ENCODE measurements at regions not wholly inside any gene's neighbourhood (a gene's known extent, or its start where the extent isn't known, plus 50 kb on each side); places are given as distances from the start of the nearest gene placed in this dataset.

DNA sequence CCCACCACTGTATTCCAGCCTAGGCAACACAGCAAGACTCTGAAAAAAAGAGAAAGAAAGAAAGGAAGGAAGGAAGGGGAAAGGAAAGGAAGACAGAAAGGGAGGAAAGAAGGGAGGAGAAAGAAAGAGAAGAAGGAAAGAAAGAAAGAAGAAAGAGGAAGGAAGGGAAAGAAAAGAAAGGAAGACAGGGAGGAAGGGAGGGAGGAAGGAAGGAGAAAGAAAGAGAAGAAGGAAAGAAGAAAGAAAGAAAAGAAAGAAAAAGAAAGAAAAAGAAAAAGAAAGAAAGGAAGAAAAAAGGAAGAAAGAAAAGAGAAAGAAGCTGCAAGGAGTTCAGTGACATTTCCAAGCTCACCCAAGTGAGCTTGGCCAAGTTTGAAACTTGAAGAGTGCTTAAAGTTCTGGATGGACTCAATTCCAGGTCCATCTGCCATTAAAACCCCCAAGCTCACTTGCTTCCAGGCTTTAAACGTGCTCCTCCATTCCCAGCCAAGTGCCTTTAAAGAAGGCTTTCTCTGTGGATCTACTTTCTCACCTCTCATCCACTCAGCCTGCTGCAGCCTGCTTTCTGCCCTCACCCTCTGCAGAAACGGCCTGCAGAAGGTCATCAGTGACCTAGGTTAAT lies 101.5 kb downstream of the VCPKMT start:
- Histone ChIP-seq H2BK12ac (ENCODE audit: low read length in 2 of 2) (no peak overlapping the region), H3K4me3 (ENCODE audit: insufficient read depth in 1 of 2, low read depth in 1 of 2, low read length in 2 of 2) (no peak overlapping the region), H2BK5ac (ENCODE audit: low read depth, low read length, poor library complexity, severe bottlenecking) (no peak overlapping the region), H3K4me1 (ENCODE audit: control insufficient read depth, insufficient read depth, low read depth, low read length) (peaks cover 7% of the 10 kb centered on the region), H3K9ac (ENCODE audit: low read length) (no peak overlapping the region), H3K18ac (ENCODE audit: low read depth in 1 of 2, low read length in 2 of 2) (no peak overlapping the region), H4K8ac (ENCODE audit: low read length) (no peak overlapping the region), H3K79me1 (replicated peaks; ENCODE audit: low read length, poor library complexity, severe bottlenecking) (no peaks in the 10 kb centered on the region), H2AK5ac (ENCODE audit: low read length, severe bottlenecking) (no peak overlapping the region), H2AFZ (ENCODE audit: low read depth, low read length) (no peak overlapping the region), H2BK15ac (ENCODE audit: low read depth, poor library complexity, severe bottlenecking) (no peak overlapping the region), H3K14ac (ENCODE audit: low read length in 2 of 2) (no peak overlapping the region), H4K91ac (ENCODE audit: low read length) (no peak overlapping the region), H3K4me2 (ENCODE audit: low read length, poor library complexity, severe bottlenecking) (no peak overlapping the region), H3K36me3 (ENCODE audit: control insufficient read depth in 1 of 2, insufficient read depth in 2 of 2, low read depth in 1 of 2, low read length in 2 of 2) (no peaks in the 10 kb centered on the region), H3K27ac (ENCODE audit: low read length, poor library complexity, severe bottlenecking) (no peak overlapping the region), H2BK120ac (ENCODE audit: low read depth, low read length) (no peak overlapping the region), H3K4ac (ENCODE audit: low read depth in 1 of 2, low read length in 2 of 2) (no peak overlapping the region), H3K9me3 (ENCODE audit: control insufficient read depth, low read length) (peaks cover 1% of the 10 kb centered on the region), H3K27me3 (ENCODE audit: control insufficient read depth in 1 of 2, insufficient read depth in 1 of 2, low read length in 2 of 2) (no peaks in the 10 kb centered on the region), H3K23ac (ENCODE audit: low read length in 2 of 2) (no peak overlapping the region)
- 81% methylated on average over 2 of the region's 2 CpGs for WGBS
- no peak for DNase-seq

DNA sequence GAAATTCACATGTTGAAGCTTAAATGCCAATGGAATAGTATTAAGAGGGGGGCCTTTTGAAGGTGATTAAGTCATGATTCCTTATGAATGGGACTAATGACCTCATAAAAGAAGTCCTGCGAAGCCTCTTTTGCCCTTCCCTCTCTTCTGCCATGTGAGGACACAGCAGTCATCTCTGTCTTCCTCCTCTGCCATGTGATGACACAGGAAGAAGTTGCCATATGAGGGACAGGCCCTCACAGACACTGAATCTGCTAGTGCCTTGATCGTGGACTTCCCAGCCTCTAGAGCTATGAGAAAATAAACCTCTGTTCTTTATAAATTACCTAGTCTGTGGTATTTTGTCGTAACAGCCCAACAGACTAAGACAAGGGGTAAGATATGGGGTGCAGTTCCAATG lies 100.7 kb downstream of the VCPKMT start:
- no peak overlapping the region for H3K4ac ChIP-seq (ENCODE audit: low read depth in 1 of 2, low read length in 2 of 2)
- no peak for DNase-seq
- 100% methylated on average over 2 of the region's 3 CpGs for WGBS

GRCh38 chr14:50018201-50018932 lies 98.0 kb downstream of the VCPKMT start:
- Histone ChIP-seq H2AFZ (ENCODE audit: low read depth, low read length) (no peak overlapping the region), H2BK12ac (ENCODE audit: low read length in 2 of 2) (peak overlapping the region; percentile 50 to 59), H3K9me3 (ENCODE audit: control insufficient read depth, low read length) (peaks cover 9% of the 10 kb centered on the region), H3K23ac (ENCODE audit: low read length in 2 of 2) (no peak overlapping the region), H3K27me3 (ENCODE audit: control insufficient read depth in 1 of 2, insufficient read depth in 1 of 2, low read length in 2 of 2) (no peaks in the 10 kb centered on the region), H3K9ac (ENCODE audit: low read length) (peak overlapping the region; percentile 42), H3K79me1 (replicated peaks; ENCODE audit: low read length, poor library complexity, severe bottlenecking) (no peaks in the 10 kb centered on the region), H3K4me1 (ENCODE audit: control insufficient read depth, insufficient read depth, low read depth, low read length) (peaks cover 7% of the 10 kb centered on the region), H2BK5ac (ENCODE audit: low read depth, low read length, poor library complexity, severe bottlenecking) (no peak overlapping the region), H4K8ac (ENCODE audit: low read length) (no peak overlapping the region), H2BK120ac (ENCODE audit: low read depth, low read length) (no peak overlapping the region), H3K4me3 (ENCODE audit: insufficient read depth in 1 of 2, low read depth in 1 of 2, low read length in 2 of 2) (no peak overlapping the region), H2BK15ac (ENCODE audit: low read depth, poor library complexity, severe bottlenecking) (no peak overlapping the region), H3K18ac (ENCODE audit: low read depth in 1 of 2, low read length in 2 of 2) (peak overlapping the region; percentile 2 to 34), H3K4ac (ENCODE audit: low read depth in 1 of 2, low read length in 2 of 2) (no peak overlapping the region), H3K14ac (ENCODE audit: low read length in 2 of 2) (no peak overlapping the region), H4K91ac (ENCODE audit: low read length) (no peak overlapping the region), H3K27ac (ENCODE audit: low read length, poor library complexity, severe bottlenecking) (no peak overlapping the region), H2AK5ac (ENCODE audit: low read length, severe bottlenecking) (no peak overlapping the region), H3K36me3 (ENCODE audit: control insufficient read depth in 1 of 2, insufficient read depth in 2 of 2, low read depth in 1 of 2, low read length in 2 of 2) (no peaks in the 10 kb centered on the region), H3K4me2 (ENCODE audit: low read length, poor library complexity, severe bottlenecking) (no peak overlapping the region)
- peak; percentile 44 for DNase-seq
- 71% methylated on average over 10 of the region's 10 CpGs for WGBS

More for the DNA sequence above, 100.7 kb downstream of the VCPKMT start:
- no peak overlapping the region for H3K4me2 ChIP-seq (ENCODE audit: low read length, poor library complexity, severe bottlenecking)
- peaks cover 9% of the 10 kb centered on the region for H3K9me3 ChIP-seq (ENCODE audit: control insufficient read depth, low read length)
- H3K36me3 ChIP-seq (ENCODE audit: control insufficient read depth in 1 of 2, insufficient read depth in 2 of 2, low read depth in 1 of 2, low read length in 2 of 2): no peaks in the 10 kb centered on the region
- no peak overlapping the region for H3K9ac ChIP-seq (ENCODE audit: low read length)
- H3K4me1 ChIP-seq (ENCODE audit: control insufficient read depth, insufficient read depth, low read depth, low read length): peaks cover 7% of the 10 kb centered on the region
- no peak overlapping the region for H2BK15ac ChIP-seq (ENCODE audit: low read depth, poor library complexity, severe bottlenecking)
- no peak overlapping the region for H2BK12ac ChIP-seq (ENCODE audit: low read length in 2 of 2)
- no peak overlapping the region for H2AK5ac ChIP-seq (ENCODE audit: low read length, severe bottlenecking)
- no peak overlapping the region for H4K91ac ChIP-seq (ENCODE audit: low read length)
- H3K27me3 ChIP-seq (ENCODE audit: control insufficient read depth in 1 of 2, insufficient read depth in 1 of 2, low read length in 2 of 2): no peaks in the 10 kb centered on the region
- H3K23ac ChIP-seq (ENCODE audit: low read length in 2 of 2): no peak overlapping the region
- H2AFZ ChIP-seq (ENCODE audit: low read depth, low read length): no peak overlapping the region
- no peak overlapping the region for H3K4me3 ChIP-seq (ENCODE audit: insufficient read depth in 1 of 2, low read depth in 1 of 2, low read length in 2 of 2)
- H2BK120ac ChIP-seq (ENCODE audit: low read depth, low read length): no peak overlapping the region
- no peak overlapping the region for H2BK5ac ChIP-seq (ENCODE audit: low read depth, low read length, poor library complexity, severe bottlenecking)
- no peak overlapping the region for H3K18ac ChIP-seq (ENCODE audit: low read depth in 1 of 2, low read length in 2 of 2)
- no peak overlapping the region for H4K8ac ChIP-seq (ENCODE audit: low read length)
- H3K27ac ChIP-seq (ENCODE audit: low read length, poor library complexity, severe bottlenecking): no peak overlapping the region
- no peak overlapping the region for H3K14ac ChIP-seq (ENCODE audit: low read length in 2 of 2)
- no peaks in the 10 kb centered on the region for H3K79me1 ChIP-seq (replicated peaks; ENCODE audit: low read length, poor library complexity, severe bottlenecking)

DNA sequence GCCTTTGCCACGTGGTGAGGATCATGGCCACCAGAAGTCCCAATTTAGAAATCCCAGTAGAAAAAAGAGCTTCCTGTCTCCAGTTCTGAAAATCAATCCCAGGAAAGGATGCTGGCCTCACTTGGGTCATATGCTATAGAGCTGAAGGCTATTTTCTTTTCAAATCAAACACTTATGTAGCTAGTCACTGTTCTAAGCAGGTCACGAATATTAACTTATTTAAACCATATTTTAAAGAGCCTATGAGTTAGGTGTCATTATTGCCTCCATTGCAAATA lies 97.5 kb downstream of the VCPKMT start:
- Histone ChIP-seq H2BK120ac (ENCODE audit: low read depth, low read length) (no peak overlapping the region), H3K4me2 (ENCODE audit: low read length, poor library complexity, severe bottlenecking) (no peak overlapping the region), H4K91ac (ENCODE audit: low read length) (no peak overlapping the region), H3K18ac (ENCODE audit: low read depth in 1 of 2, low read length in 2 of 2) (no peak overlapping the region), H3K4ac (ENCODE audit: low read depth in 1 of 2, low read length in 2 of 2) (no peak overlapping the region), H3K23ac (ENCODE audit: low read length in 2 of 2) (no peak overlapping the region), H2AFZ (ENCODE audit: low read depth, low read length) (no peak overlapping the region), H3K79me1 (replicated peaks; ENCODE audit: low read length, poor library complexity, severe bottlenecking) (no peaks in the 10 kb centered on the region), H2BK15ac (ENCODE audit: low read depth, poor library complexity, severe bottlenecking) (no peak overlapping the region), H2BK12ac (ENCODE audit: low read length in 2 of 2) (no peak overlapping the region), H2AK5ac (ENCODE audit: low read length, severe bottlenecking) (no peak overlapping the region), H2BK5ac (ENCODE audit: low read depth, low read length, poor library complexity, severe bottlenecking) (no peak overlapping the region), H3K4me3 (ENCODE audit: insufficient read depth in 1 of 2, low read depth in 1 of 2, low read length in 2 of 2) (no peak overlapping the region), H4K8ac (ENCODE audit: low read length) (no peak overlapping the region), H3K27me3 (ENCODE audit: control insufficient read depth in 1 of 2, insufficient read depth in 1 of 2, low read length in 2 of 2) (no peaks in the 10 kb centered on the region), H3K9ac (ENCODE audit: low read length) (peak overlapping the region; percentile 42), H3K9me3 (ENCODE audit: control insufficient read depth, low read length) (peaks cover 9% of the 10 kb centered on the region), H3K14ac (ENCODE audit: low read length in 2 of 2) (no peak overlapping the region), H3K27ac (ENCODE audit: low read length, poor library complexity, severe bottlenecking) (no peak overlapping the region), H3K36me3 (ENCODE audit: control insufficient read depth in 1 of 2, insufficient read depth in 2 of 2, low read depth in 1 of 2, low read length in 2 of 2) (no peaks in the 10 kb centered on the region), H3K4me1 (ENCODE audit: control insufficient read depth, insufficient read depth, low read depth, low read length) (peaks cover 8% of the 10 kb centered on the region)
- DNase-seq: no peak
- 90% methylated on average over 1 of the region's 2 CpGs for WGBS

All from mesenchymal stem cell (in vitro differentiated cells and primary cell).